ENCODE measurements at regions not wholly inside any gene's neighbourhood (a gene's known extent, or its start where the extent isn't known, plus 50 kb on each side); places are given as distances from the start of the nearest gene placed in this dataset.

DNA sequence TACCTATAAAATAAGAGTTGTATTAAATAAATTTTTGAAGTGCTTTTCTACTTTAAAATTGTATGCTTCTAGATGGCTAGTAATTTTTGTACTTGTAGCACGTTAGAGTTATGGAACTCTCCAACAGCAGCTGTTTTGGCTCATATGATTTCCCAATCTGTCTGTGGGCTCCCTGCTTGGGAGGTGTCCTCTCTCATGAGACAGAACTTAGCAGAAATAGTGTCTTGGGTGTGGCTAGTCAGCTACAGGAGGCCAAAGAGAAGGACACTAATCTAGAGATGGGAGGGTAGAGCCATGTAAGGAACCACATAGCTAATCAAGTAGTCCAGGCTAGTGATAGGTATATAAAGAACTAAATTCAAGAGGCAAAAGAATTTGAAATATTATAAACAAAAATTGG, 78.4 kb upstream of the DAB2 start:
- no peak for DNase-seq

DNA sequence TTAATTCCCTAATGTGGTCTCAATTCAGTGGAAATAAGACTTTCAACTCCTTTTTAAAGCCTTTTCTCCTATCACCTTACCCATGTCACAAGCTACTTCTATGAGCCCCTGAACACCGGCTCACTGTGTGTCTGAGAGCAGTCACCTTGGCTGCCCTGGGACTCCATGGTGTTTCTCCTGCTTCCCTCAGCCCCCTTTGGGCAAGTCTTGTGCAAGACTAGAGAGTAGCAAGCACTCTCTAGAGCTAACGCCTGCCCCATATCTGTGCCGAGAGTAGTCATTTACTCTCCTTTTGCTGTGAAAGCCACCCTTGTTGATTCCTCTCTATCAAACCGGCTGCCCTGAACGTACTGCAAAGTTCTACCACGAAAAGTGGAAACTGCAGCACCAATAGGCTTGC, 77.9 kb upstream of the DAB2 start:
- DNase-seq: no peak

DNA sequence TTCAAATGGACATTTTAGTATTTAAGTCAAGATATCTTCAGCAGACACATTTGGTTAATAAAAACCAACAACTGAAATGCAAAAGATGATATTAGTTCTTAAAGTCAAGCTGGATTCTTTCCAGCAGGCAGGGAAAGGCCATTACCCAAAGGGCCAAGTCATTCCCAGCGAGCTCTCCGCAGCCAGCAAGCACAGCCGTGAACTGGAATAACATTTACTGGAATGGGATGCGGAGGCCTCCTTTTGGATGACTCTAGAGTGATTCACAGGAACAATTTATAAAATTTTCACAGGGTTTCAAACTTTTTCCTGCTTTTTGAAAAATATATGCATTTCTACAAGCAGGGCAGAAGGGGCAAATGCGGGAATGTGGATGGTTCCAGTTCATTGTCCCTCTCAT, 76.6 kb upstream of the DAB2 start:
- DNase-seq: no peak

DNA sequence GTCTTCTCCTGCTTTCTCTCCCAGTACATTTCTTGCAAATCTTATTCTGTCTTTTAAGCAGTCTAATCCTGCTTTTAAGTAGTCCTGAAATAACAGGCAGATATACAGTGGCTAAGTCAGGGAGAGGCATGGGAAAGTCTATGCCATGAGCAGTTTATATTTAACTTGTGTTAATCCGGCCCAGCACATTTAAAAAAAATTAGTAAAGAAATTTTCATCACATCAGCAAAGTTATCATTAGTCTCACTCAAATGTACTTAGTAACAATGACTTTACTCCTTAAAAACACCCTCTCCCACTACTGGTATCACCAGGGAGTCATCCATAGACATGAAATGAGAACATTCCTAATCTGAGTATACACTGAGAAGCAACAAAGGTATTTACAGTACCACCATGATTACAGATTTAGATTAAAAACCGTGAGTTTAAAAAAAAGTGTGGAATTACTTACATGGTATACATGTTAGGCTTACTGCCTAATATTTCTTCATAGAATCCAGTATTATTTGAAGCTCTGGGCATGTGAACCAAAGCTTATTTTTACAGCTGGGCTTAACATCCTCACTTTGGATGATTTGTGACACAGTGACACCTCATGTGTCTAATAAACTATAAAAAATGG, 75.9 kb upstream of the DAB2 start:
- no peak for DNase-seq

DNA sequence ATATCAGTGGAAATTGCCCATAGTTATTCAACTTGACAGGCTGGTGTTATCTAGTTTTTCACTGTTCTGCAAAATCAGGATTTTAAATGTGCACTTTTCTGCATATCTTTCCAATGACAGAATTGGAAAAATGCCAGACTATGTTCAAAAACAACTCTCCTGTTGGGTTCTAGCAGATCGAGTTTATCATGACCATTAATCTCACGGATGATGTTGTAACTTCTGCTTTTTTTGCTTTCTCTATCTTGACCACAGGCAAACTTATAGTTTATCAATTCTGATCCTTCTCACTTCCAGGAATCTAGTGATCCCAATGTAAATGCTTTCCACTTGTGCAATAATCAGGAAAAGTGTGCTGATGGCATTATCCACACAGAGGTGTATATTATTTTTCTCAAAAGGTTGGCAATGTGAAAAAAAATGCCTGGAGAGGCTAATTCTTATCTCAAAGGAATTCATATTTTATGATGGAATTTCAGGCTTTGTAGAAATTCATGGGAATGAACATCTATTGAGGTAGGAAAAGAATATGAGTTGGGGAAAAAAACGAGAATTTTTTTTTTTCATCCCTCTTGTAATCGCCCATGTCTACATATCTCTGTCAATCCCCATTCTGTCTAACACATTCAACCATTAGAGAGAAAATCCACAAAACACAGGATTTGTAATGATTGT, 73.6 kb upstream of the DAB2 start:
- DNase-seq: no peak

DNA sequence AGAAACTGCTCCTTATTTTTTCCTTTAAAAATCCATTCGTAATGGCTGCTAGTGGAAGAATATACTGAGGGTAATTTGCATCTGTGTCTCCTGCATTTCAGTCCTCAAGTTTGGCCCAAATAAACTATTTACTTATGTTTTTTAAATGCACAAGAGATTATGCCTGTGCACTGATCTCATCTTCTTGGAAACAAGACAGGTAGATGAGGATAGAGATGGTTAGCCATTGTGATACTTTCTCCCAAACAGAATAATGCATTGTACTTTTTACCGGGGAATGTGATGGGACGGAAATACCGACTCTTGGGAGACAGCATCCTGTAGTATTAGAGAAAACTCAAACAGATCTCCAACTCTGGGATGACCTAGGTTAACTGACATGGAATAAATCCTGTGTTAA, 72.5 kb upstream of the DAB2 start:
- no peak for DNase-seq

DNA sequence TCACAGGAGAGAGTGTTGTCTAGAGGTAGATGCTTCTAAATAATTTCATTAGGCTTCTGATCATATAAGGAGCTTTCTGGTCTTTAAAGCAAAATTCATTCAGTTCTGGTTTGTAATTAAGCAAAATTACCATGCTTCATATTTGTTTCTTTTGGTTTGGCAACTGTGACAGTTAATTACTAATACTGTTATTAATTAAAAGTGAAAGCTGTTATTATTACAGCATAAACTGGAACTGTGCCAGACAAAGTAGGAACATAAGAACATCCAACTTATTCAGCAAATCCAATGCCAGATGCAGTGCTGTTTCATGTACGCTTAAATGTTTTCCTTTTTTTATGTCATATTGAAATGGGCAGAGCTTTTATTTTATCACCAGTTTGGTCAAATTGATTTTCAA, 70.4 kb upstream of the DAB2 start:
- DNase-seq: no peak

DNA sequence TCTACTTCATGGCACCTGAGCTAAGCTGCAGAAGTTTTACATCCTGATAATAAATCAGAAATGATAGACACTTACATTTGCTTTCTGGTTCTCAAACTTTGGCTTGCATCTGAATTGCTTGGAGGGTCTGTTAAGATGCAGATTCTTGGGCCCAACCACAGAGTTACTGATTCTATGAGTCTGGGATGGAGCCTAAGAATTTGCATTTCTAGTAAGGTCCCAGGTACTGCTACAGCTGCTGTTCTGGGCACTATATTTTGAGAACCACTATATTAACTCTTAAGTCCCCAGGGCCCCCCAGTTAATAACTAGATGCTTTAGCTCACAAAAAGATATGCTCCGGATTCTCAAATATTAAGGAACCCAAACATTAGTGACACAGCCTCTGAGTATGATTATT, 69.8 kb upstream of the DAB2 start:
- DNase-seq: no peak

DNA sequence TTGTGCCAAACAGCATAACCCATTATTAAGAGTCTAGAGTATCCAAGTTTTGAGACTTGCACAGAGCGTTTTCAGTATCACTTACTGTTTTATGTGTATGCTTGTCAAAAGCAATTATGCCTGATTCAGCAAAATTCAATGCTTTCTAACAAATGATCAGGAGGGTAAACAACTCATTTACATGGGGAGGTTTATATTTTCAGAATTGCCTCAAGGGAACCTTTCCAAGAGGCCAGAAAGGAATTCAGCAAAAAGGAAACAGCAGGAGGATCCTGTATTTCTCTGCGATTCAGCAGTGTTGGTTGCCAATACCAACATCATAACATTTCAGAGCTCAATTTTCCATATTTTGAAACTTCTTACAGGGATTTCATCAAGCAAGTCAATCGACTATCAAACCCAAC, 69.3 kb upstream of the DAB2 start:
- no peak for DNase-seq

DNA sequence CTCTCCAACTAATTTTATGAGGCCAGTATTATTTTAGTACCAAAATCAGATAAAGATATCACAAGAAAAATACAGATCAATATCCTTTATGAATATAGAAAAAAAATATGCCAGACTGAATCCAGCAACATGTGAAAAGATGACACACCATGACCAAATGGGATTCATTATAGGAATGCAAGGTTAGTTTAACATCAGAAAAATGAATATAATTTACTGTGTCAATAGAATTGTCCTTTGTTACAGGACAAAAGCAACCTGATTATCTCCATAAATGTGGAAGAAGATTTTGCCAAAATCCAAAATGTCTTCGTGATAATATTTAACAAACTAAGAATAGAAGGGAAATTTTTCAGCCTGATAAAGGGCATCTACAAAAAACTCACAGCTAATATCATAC, 66.4 kb upstream of the DAB2 start:
- no peak for DNase-seq

DNA sequence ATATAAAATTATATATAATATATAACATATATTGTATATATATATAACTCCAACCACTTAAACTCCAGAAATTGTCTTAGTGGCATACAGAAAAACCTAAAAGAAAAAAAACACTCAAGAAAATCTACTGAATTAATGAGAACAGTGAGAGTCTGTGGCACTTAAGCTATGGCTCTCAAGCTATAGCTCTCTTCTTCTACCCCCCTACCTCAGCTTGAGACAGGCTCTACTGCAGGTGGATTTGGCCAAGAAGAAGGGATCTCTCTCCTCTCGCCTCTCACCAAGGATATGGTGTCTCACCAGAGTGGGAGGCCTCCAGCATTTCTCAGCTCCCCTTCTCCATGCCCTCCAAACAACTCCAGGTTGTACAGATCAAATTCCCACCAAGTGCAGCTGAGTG, 64.5 kb upstream of the DAB2 start:
- DNase-seq: no peak

DNA sequence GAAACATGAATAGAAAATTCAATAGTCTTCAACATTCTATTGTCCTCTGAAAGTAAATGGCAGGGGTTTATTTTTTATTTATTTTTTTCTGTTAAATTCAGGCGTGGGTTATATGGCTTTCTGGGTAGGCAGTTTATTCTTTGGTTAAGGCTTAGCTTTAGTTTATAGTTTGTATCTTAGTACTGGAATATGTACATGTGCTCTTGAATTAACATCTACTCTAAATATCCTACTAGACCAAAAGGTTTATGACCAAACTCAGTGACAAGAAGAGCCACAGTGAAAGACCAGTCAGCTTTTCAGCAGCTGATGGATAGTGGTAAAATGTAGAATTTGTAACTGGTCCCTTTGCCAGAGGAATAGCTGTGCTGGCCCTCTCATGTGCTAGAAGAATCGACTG, 62.0 kb upstream of the DAB2 start:
- DNase-seq: no peak

DNA sequence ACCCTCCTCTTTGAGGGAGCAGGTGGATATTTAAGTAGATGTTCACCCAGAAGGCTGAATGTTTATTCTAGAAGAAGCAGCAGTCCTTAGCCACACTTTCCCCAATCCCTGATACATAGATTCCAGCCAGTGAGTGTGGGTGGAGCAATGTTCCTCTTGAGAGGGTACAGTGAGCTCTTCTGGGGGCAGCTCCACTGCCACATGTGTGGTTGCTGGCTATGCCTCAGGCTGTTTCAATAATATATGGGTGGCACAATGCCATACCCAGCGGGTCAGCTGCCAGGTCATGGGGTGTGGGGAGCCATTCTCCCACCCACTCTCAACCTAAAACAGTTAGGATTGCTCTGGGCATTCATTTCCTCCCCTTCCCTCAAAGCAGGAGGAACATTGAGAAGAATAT, 61.6 kb upstream of the DAB2 start:
- DNase-seq: no peak

DNA sequence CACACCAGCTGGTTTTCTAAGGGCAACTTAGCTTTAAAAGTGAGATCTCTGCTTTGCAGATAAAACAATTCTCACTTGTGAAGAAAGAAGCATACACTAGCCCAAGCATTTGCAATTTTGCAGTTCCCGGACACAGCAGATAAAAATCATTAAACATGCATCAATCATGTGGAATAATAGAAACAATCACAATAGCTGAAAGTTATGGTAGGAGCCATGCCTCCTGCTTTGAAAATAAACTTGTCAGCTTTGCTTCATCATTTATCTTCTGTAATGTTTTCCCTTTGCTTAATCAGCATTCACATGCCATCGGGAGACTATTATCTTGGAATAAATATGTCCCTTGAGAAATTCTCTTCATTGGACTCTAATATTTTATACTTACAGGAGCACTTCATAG, 60.3 kb upstream of the DAB2 start:
- no peak for DNase-seq

DNA sequence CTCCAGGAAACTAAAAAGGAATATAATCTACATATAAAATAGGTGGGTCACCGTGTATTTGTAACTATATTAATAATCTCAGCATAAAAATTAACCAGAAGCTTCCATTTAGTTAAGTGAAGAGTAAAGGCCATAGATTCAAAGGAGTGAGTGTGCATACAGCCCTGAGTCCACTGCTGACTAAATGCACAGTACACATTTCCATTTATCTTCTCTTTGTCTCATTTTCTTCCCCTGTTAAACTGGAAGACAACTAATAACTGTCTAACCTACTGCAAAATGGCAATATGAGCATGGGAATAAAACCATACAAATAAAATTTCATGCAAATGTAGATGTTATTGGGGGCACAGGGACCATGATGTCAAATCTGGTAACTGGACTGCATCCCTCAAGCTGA, 59.9 kb upstream of the DAB2 start:
- DNase-seq: no peak

DNA sequence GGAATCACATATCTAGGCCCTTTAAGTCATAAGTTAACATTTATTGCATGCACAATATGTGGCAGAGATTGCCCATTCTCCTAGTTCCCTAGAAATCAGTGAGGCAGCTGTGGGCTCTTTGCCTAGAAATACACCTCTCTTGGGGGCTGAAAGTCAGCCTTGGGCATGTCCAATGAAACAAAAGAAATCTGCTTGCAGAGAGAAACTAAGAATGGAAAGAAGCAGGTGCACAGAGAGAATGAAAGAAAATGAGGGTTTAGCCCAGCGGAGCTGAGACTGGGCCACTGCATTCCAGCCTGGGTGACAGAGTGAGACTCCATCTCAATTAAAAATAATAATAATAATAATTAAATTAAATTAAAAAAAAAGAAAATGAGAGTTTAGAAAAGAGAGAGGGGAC, 57.3 kb upstream of the DAB2 start:
- DNase-seq: no peak

DNA sequence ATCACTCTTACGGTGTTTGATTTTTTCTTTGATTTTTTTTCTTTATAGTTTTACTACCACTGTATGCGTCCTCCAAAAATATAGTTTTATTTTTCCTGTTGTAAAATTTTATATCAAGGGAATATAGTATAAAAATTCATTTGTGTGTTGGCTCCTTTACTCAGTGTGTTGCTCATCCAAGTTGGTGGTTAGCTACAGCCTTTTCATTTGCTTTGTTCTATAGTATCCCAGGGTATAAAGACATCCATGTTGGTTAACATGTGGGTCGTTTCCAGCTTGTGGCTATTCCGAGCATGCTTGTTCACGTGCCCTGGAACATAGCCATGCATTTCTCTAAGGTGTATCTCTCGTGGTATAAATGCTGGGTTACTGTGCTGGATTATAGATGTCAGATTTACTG, 54.8 kb upstream of the DAB2 start:
- no peak for DNase-seq

DNA sequence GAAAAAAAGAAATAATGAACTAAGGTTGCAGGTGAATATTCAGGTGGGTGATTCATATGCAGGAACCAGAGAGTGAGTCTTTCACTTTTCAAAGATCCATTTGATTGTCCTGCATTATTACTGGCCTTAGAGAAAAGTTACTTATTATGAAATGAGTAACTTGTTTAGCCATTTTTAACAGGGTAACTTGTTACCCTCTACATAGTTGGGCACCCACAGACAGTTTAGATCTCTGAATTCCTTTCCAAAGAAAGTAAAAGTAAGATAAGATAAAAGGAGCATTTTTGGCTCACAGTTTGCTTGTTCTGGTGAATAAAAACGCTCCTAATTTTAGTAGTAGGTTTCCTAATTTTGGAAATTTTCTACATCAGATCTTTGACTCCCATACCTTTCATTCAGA, 54.1 kb upstream of the DAB2 start:
- no peak for DNase-seq

DNA sequence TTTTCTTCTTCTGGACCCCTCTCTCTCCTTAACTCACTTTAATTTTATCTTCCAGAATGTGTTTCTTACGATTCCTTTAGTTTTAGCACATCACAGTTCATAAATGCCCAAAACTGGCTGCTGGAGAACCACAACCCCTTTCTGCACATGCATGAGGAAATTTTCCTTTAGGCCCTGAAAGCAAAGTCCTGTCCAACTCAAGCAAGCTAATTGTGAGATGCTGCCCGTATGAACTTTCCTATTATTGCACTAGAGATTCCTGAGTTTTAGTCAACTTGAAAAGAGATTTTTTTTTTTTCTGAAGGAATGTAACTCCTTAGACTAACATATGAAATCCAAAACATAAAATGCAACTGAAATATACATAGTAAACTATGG, 52.1 kb upstream of the DAB2 start:
- no peak for DNase-seq

DNA sequence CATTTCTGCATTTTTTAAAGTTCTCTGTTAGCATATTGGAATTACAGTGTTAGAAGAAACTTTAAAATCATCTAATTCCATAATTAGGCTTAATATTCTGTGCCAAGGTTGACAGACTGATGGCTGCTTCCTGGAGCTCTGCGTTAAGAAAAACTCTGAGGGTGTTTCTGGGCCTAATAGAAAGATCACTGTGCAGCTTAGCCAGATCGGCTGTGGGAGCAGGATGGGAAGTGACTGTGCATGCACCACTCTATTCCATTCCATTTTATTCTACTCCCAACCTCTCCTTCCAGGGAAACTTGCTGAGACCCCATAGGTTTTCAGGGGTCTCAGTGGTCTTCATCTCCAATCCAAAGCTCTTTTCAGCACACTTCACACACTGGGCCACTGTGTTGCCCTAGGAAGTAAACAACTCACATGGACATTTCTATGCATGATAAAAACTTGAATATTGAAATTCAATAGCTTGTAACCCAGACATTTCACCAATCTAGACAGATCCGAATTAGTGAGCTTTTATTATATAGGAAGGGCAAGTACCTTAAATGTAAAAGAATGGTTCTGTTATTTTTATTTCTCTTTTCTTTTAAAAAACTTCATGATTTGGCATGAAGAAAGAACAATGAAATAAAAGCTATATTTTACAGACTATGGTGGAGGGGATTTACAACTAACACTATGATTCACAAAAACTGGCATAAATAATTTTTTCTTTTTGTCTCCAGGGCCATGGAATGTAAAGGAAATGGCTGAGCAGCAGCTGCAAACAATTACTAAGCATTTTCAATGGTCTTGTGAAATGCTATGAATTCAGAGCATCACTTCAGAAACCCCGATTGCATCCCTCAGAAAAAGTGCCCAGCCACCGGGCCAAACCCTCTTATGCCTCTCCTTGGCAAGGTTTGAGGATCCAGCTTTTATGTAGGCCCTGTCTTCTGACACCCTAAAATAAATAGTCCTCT, 51.4 kb upstream of the DAB2 start:
- no peak for DNase-seq

DNA sequence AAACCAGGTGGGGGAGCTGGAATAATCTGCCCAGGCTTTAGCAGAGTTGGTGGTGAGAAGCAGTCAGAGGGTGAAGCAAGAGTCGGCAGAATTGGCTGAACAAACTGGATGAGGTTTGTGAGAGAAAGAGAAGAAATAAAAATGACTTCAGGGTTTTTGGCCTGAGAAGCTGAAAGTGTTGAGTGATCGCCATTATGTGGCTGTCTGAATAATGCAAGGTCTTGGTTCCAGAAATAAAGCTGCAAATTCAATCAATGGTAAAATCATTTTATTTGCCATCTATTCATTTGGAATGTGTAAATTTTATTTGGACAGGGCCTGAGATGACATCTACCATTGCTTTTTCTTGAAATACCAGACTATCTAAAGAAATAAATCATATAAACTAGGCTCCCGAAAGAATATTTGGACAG, 50.4 kb upstream of the DAB2 start:
- no peak for DNase-seq
